DOHH2 (cell line): ENCODE measurements at regions not wholly inside any gene's neighbourhood (a gene's known extent, or its start where the extent isn't known, plus 50 kb on each side); places are given as distances from the start of the nearest gene placed in this dataset.

Experiments
- EZH2phosphoT487 ChIP-seq: fragments of 200-600 bp; sonication (generic); IDR thresholded peaks from 2 replicates; pipeline ENCODE4 v1.6.1; 2017; ENCODE audit warnings: borderline replicate concordance, mild to moderate bottlenecking, antibody characterized with exemption, low read length, moderate library complexity, mixed read lengths
- TF ChIP-seq, protein P1 (sequence below): fragments of 200-600 bp; sonication (generic); IDR thresholded peaks from one replicate; pipeline ENCODE4 v1.5.1; 2014; ENCODE audit warnings: antibody characterized with exemption, mild to moderate bottlenecking, low read depth, low read length; ENCODE audit not compliant: poor library complexity, severe bottlenecking

DNA sequence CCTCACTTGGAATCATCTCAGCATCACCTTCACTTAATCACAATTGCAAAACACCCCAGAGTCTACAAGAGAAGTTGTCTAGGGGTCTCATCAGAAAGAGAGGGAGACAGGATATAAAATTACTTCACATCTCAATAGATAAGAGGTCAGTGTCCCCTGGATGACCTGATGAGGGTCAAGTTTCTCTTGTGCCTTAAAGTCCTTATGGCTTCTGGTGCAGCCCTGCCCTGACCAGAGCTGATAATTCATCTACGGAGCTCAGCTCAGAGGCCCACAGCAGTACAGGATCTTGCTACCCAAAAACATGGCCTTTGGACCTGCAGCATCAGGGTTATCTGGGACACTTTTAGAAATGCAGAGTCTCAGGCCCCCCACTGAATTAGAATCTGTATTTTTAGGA lies 111.1 kb upstream of the GLI3 start:
- no peak for TF ChIP-seq EZH2phosphoT487
- TF ChIP-seq, protein P1, sequence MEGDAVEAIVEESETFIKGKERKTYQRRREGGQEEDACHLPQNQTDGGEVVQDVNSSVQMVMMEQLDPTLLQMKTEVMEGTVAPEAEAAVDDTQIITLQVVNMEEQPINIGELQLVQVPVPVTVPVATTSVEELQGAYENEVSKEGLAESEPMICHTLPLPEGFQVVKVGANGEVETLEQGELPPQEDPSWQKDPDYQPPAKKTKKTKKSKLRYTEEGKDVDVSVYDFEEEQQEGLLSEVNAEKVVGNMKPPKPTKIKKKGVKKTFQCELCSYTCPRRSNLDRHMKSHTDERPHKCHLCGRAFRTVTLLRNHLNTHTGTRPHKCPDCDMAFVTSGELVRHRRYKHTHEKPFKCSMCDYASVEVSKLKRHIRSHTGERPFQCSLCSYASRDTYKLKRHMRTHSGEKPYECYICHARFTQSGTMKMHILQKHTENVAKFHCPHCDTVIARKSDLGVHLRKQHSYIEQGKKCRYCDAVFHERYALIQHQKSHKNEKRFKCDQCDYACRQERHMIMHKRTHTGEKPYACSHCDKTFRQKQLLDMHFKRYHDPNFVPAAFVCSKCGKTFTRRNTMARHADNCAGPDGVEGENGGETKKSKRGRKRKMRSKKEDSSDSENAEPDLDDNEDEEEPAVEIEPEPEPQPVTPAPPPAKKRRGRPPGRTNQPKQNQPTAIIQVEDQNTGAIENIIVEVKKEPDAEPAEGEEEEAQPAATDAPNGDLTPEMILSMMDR = no peak
